Small intestine (tissue), 7 donors: ENCODE measurements at regions not wholly inside any gene's neighbourhood (a gene's known extent, or its start where the extent isn't known, plus 50 kb on each side); places are given as distances from the start of the nearest gene placed in this dataset.
"Not testable (repeated sequence)": the region's sequence is repeated elsewhere in the genome, so short reads cannot be mapped to it uniquely, and the experiment has no call there.

Experiments
- DNase-seq, 2 donors: peaks; one replicate each; pipeline versions ENCODE4 v3.0.0 to v3.0.0-alpha.2; 2013
- FAIRE-seq: peaks from 2 replicates; lab custom pipeline; 2012; peaks lifted over from hg19 to GRCh38; lab: Jason Lieb, UNC
- H3K27ac ChIP-seq, 3 donors: one replicate each; pipeline ENCODE4 v1.5.1; 2013; ENCODE audit warnings: low read length in 2 of 3, mild to moderate bottlenecking in 2 of 3, control low read depth in 1 of 3, inconsistent platforms in 1 of 3, low read depth in 1 of 3, moderate library complexity in 1 of 3
- H3K27me3 ChIP-seq, 3 donors: one replicate each; pipeline ENCODE4 v1.6.1; 2013; ENCODE audit warnings: low read length in 3 of 3, inconsistent platforms in 1 of 3; ENCODE audit not compliant: control insufficient read depth in 3 of 3, insufficient read depth in 3 of 3
- H3K36me3 ChIP-seq, 3 donors: one replicate each; pipeline ENCODE4 v1.6.1; 2013; ENCODE audit warnings: low read length in 3 of 3, inconsistent platforms in 1 of 3, low read depth in 1 of 3, mild to moderate bottlenecking in 1 of 3, moderate library complexity in 1 of 3; ENCODE audit not compliant: control insufficient read depth in 3 of 3, insufficient read depth in 2 of 3
- H3K4me1 ChIP-seq, 3 donors: one replicate each; pipeline ENCODE4 v1.6.1; 2013; ENCODE audit warnings: low read length in 2 of 3, inconsistent platforms in 1 of 3, low read depth in 1 of 3, mild to moderate bottlenecking in 1 of 3, moderate library complexity in 1 of 3; ENCODE audit not compliant: control insufficient read depth in 3 of 3, insufficient read depth in 2 of 3
- H3K4me3 ChIP-seq, 3 donors: one replicate each; pipeline ENCODE4 v1.5.1; 2013; ENCODE audit warnings: low read length in 3 of 3, control low read depth in 1 of 3, inconsistent platforms in 1 of 3, low read depth in 1 of 3, mild to moderate bottlenecking in 1 of 3, moderate library complexity in 1 of 3
- H3K9me3 ChIP-seq, 2 donors: one replicate each; pipeline ENCODE4 v1.6.1; 2013; ENCODE audit warnings: low read depth in 1 of 2, low read length in 1 of 2; ENCODE audit not compliant: control insufficient read depth in 2 of 2, insufficient read depth in 1 of 2
- WGBS, 3 donors: extraction: QIAGEN DNeasy Blood & Tissue Kit; methylation state at CpG; one replicate each; pipeline ENCODE4 v1.1.7; 2013; 5-methylcytosine and 5-hydroxymethylcytosine counted together
- donor health status: healthy with polysubstance abuse.
- donor health status: control.
- donor health status: control.
- donor health status: Bipolar disorder and iron deficiency.
- donor health status: healthy.

DNA sequence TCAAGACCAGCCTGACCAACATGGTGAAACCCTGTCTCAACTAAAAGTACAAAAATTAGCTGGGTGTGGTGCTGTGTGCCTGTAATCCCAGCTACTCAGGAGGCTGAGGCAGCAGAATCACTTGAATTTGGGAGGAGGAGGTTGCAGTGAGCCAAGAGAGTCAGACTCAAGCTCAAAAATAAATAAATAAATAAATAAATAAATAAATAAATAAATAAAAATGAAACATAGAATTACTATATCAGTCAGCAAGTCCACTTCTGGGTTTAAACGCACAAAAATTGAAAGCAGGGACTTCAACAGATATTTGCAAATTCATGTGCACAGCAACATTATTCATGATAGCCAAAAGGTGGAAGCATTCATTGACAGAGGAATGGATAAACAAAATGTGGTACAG lies 875.2 kb upstream of the ALG10B start:
- not testable (repeated sequence) for H3K27ac ChIP-seq, DNase-seq, H3K36me3 ChIP-seq, H3K4me1 ChIP-seq, FAIRE-seq, H3K27me3 ChIP-seq, H3K4me3 ChIP-seq
- H3K9me3 ChIP-seq = peaks cover 0 to 10% of the 10 kb centered on the region in 2 donors
- WGBS, 3 donors = 75 to 81% (median 80%) methylated on average over 1 of the region's 1 CpG

DNA sequence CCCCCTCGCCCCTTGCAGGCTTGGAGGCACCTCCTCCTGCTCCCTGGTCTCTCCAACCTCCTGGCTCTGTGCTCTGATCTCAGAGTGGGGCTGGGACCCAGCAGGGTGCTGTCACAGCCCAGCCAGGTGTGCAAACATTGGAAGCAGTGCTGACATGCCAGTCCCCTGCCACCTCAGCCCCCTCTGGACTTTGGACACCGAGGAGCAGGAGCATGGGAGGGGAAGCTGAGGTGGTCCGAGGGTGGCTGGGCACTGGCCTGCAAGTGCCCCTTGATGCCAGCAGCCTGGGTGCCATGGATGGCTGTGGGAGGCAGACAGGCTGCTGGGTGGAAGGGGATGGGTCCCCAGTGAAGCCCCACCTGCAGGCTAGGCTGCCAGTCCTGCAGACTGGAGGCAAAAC lies 860.9 kb upstream of the ALG10B start:
- not testable (repeated sequence) for H3K4me1 ChIP-seq, H3K27ac ChIP-seq, DNase-seq, H3K36me3 ChIP-seq, H3K4me3 ChIP-seq, H3K27me3 ChIP-seq, FAIRE-seq
- peaks cover 0 to 18% of the 10 kb centered on the region in 2 donors for H3K9me3 ChIP-seq
- 41 to 47% (median 45%) methylated on average over 3 of the region's 3 CpGs for WGBS, 3 donors

DNA sequence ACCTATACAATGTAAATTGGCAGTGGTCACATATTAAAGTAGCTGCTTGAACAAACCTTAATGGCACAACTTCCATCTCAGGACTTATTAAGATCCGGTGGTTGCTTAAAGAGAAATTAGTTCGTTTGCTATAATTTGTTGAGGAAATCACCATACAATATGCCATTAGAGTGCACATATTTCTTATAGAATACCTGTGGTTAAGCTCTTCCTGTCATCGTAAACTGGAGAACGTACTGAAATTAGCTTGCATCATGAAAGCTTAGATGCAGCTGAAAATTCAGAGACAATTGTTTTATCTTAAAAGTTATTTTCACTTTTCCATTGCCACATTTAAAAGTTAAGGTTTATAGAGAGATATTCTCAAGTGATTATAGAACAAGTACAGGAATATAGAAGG lies 818.6 kb upstream of the ALG10B start:
- whole genome bisulfite sequencing, 3 donors = 78 to 83% (median 79%) methylated on average over 4 of the region's 4 CpGs
- not testable (repeated sequence) for FAIRE-seq, H3K27me3 ChIP-seq

DNA sequence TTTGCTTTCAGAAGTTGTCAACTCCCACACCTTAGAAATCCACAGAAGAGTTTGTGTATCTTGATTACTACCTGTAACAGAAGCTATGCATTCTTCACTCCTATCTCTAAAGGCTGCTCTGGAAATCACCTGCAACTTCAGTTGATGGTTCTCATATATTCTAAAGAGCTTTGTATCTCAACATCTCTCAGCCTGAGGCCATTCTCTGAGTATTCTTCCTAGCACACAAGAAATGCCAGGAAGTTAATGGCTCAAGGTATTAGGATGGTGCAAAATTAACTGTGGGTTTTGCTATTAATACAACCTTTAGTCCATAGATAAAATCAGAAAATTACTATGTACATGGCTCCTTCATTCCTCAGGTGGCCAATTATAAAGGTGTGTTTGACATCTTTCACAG lies 806.3 kb upstream of the ALG10B start:
- H3K27ac ChIP-seq, FAIRE-seq, DNase-seq: not testable (repeated sequence)

More for the DNA sequence above, 818.6 kb upstream of the ALG10B start:
- not testable (repeated sequence) for H3K4me1 ChIP-seq, H3K4me3 ChIP-seq, H3K9me3 ChIP-seq, H3K36me3 ChIP-seq, H3K27ac ChIP-seq, DNase-seq

DNA sequence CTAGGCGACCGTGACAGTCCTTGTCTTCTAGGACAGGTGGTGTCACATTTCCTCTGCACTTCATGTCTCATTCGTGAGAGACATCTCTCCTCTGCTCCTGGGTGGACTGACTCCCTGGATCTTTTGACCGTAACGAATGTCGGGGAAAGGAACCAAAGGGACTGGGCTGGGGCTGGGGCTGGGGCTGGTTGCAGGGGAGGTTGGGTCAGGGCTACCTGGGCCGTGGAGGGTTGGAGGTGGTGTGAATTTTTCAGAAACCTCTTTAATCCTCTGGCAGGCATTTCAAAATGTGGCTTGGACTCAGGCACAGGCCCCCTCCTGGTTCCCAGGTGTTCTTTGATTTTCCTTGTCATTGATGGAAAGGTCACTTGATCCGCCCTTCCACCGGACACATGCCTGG lies 776.0 kb upstream of the ALG10B start:
- not testable (repeated sequence) for FAIRE-seq

More for the DNA sequence above, 806.3 kb upstream of the ALG10B start:
- not testable (repeated sequence) for H3K27me3 ChIP-seq, H3K9me3 ChIP-seq, H3K4me3 ChIP-seq, H3K4me1 ChIP-seq, H3K36me3 ChIP-seq

DNA sequence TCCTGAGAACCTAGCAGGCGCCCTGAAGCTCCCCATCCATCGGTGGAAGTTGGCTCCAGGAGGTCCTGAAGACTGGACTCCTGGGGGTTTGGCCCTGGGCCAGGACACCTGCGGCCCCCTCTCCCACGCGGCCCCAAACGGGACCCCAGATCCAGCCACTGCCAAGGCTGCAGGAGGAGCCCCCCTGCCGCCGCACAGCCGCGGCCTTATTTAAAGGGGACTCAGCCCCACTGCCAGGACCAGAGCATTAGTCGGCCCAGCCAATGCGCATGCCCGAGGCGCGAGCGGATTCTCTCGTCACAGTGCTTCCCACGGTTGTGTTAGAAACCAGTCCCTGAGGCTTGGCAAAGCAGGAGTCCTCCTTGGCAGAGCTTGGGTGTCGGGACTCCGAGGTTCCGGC lies 775.2 kb upstream of the ALG10B start:
- peaks cover 0 to 54% of the 10 kb centered on the region in 2 donors for H3K9me3 ChIP-seq
- no peaks in the 10 kb centered on the region for H3K4me1 ChIP-seq
- no peaks in the 10 kb centered on the region for H3K27me3 ChIP-seq
- no peaks in the 10 kb centered on the region for H3K36me3 ChIP-seq
- DNase-seq = no peak
- no peak for FAIRE-seq
- 94% methylated on average over 21 of the region's 21 CpGs for WGBS, 3 donors
- no peak overlapping the region for H3K4me3 ChIP-seq
- no peak overlapping the region for H3K27ac ChIP-seq

More for the DNA sequence above, 776.0 kb upstream of the ALG10B start:
- not testable (repeated sequence) for H3K4me3 ChIP-seq, H3K4me1 ChIP-seq, DNase-seq, H3K27me3 ChIP-seq, H3K27ac ChIP-seq, H3K36me3 ChIP-seq
- 89 to 94% (median 91%) methylated on average over 9 of the region's 9 CpGs for WGBS, 3 donors
- H3K9me3 ChIP-seq = peaks cover 0 to 52% of the 10 kb centered on the region in 2 donors

DNA sequence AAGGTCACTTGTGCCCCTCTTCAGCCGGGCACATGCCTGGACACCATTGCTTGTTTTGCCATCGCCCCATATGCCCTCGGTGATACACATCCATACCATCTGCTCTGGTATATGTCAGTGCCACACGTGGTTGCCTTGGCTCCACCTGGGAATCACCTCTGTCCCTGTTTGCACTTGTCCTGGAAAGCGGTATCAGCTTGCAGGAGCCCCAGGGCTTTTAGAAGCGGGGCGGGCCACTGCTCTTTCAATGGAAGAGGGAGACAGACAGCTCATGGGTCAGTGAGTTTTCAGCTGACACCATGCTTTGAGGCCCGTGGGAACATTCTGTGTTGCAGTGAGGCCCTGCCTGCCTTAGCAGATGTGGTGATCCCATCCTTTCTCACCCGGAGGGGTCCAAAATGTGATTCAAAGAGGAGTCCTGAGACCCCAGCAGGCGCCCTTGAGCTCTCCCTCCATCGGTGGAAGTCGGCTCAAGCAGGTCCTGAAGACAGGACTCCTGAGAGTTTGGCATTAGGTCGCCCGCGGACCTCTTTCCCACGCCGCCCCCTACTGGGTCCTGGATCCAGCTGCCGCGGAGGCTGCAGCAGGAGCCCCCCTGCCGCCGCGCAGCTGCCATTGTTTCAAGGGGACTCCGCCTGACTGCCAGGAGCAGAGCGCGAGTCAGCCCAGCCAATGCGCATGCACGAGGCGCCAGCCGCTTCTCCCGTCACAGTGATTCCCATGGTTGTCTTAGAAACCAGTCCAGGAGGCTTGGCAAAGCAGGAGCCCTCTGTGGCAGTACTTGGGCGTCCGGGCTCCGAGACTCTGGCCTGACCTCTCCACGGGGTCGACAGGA lies 773.2 kb upstream of the ALG10B start:
- DNase-seq = no peak
- H3K36me3 ChIP-seq = no peaks in the 10 kb centered on the region

DNA sequence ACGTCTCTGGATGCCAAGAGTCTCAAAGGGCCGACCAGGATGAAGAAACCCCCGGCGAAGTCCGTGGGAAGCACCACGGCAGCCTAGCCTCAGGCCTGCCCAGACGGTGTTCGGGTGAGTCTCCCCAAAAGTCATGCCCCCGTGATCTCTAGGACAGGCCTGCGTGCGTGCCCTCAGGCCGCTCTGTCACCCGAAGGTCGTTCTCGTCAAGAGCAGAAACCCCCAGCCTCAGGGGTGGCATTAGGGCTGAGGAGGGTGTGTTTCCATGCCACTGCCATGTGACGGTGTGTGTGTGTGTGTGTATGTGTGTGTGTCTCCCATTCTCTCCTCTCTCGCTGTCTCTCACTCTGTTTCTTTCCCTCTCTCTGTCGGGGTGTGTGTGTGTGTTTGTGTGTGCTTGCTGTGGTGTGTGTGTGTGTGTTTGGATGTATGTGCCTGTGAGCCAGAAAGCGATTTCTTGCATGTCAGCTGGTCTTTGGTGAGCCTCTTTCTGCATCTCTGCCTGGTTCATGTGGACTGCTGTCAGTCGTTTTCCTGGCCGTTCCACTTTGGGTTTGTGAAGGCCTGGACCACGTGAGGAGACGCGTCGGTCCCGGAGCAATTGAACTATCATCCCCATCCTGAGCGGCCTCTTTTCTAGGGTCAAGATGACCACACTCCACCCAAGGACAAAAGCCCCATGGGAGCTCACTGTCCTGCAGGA lies 772.5 kb upstream of the ALG10B start:
- Histone ChIP-seq H3K4me3 (no peak overlapping the region), H3K27ac (no peak overlapping the region), H3K36me3 (no peaks in the 10 kb centered on the region), H3K9me3 (peaks cover 3 to 78% of the 10 kb centered on the region in 2 donors), H3K4me1 (no peaks in the 10 kb centered on the region), H3K27me3 (no peaks in the 10 kb centered on the region)
- FAIRE-seq (no peak), DNase-seq (no peak)
- WGBS, 3 donors = 88 to 92% (median 91%) methylated on average over 27 of the region's 27 CpGs

More for the DNA sequence above, 773.2 kb upstream of the ALG10B start:
- no peak for FAIRE-seq
- 76 to 85% (median 84%) methylated on average over 35 of the region's 35 CpGs for WGBS, 3 donors
- H3K4me1 ChIP-seq = no peaks in the 10 kb centered on the region
- H3K9me3 ChIP-seq = peaks cover 3 to 72% of the 10 kb centered on the region in 2 donors
- H3K4me3 ChIP-seq = no peak overlapping the region
- no peaks in the 10 kb centered on the region for H3K27me3 ChIP-seq
- no peak overlapping the region for H3K27ac ChIP-seq
